GM12878 (cell line): ENCODE measurements at regions not wholly inside any gene's neighbourhood (a gene's known extent, or its start where the extent isn't known, plus 50 kb on each side); places are given as distances from the start of the nearest gene placed in this dataset.

Source experiments
- ATAC-seq: fragments of 200-7000 bp; cut with Tn5 transposase; 3 replicates; pipeline ENCODE4 v1.9.1; 2020; ENCODE audit warnings: mild to moderate bottlenecking, moderate library complexity
- BruUV-seq: library from RNA; stranded (reverse); fragments of 400-500 nt; replicated peaks from 2 replicates; lab custom pipeline; 2021; lab: Mats Ljungman, UMichigan
- CTCF ChIA-PET: fragments of 300-600 bp; sonication (Branson Sonifier 250); formaldehyde crosslinking; extraction: SDS; loops from one replicate; lab custom pipeline; 2021; ENCODE audit warnings: inconsistent platforms; lab: Yijun Ruan, JAX
- POLR2A ChIA-PET: fragments of 350-600 bp; formaldehyde crosslinking; extraction: SDS; loops from one replicate; lab custom pipeline; 2021; ENCODE audit warnings: inconsistent platforms; lab: Charles Lee
- RAD21 ChIA-PET: fragments of 300-600 bp; sonication (Branson Sonifier 250); formaldehyde crosslinking; loops from one replicate; lab custom pipeline; 2023; ENCODE audit warnings: antibody characterized with exemption; ENCODE audit not compliant: unreplicated experiment; lab: Charles Lee
- SMC1A ChIA-PET: fragments of 300-600 bp; sonication (Branson Sonifier 250); formaldehyde crosslinking; loops from one replicate; lab custom pipeline; 2023; ENCODE audit not compliant: unreplicated experiment, uncharacterized antibody; lab: Charles Lee
- DNase-seq: peaks from one replicate; pipeline ENCODE4 v3.0.0-alpha.2; 2011; ENCODE audit warnings: low read depth, low spot score
- FAIRE-seq: peaks from 3 replicates; lab custom pipeline; 2011; peaks lifted over from hg19 to GRCh38; lab: Jason Lieb, UNC
- H2AFZ ChIP-seq: 2 replicates; pipeline ENCODE4 v1.6.0; 2011; ENCODE audit warnings: low read depth, low read length, control low read depth; ENCODE audit not compliant: control insufficient read depth
- H3K27ac ChIP-seq: 2 replicates; pipeline ENCODE4 v1.5.1; 2011; ENCODE audit warnings: control low read depth; ENCODE audit not compliant: control insufficient read depth, insufficient read depth
- H3K27me3 ChIP-seq, 2 experiments: replicated peaks in 1 of 2; 2 replicates each; pipeline versions ENCODE4 v1.6.0 to v1.6.1; 2011; ENCODE audit warnings: low read length in 1 of 2; ENCODE audit not compliant: control insufficient read depth in 2 of 2, insufficient read depth in 2 of 2
- H3K36me3 ChIP-seq, 2 experiments: 2 replicates each; pipeline ENCODE4 v1.5.1; 2011; ENCODE audit warnings: low read length in 1 of 2; ENCODE audit not compliant: control insufficient read depth in 2 of 2, insufficient read depth in 2 of 2
- H3K4me1 ChIP-seq: 2 replicates; pipeline ENCODE4 v1.6.1; 2011; ENCODE audit warnings: mild to moderate bottlenecking, low read length, moderate library complexity, mixed read lengths; ENCODE audit not compliant: control insufficient read depth, insufficient read depth
- H3K4me2 ChIP-seq: 2 replicates; pipeline ENCODE4 v1.6.0; 2011; ENCODE audit warnings: control low read depth; ENCODE audit not compliant: control insufficient read depth, insufficient read depth
- H3K4me3 ChIP-seq: fragments of 200-600 bp; sonication (generic); 2 replicates; pipeline ENCODE4 v1.5.1; 2016
- H3K79me2 ChIP-seq: 2 replicates; pipeline ENCODE4 v1.6.0; 2011; ENCODE audit warnings: low read length; ENCODE audit not compliant: control insufficient read depth, insufficient read depth
- H3K9ac ChIP-seq: 2 replicates; pipeline ENCODE4 v1.8.0; 2011; ENCODE audit warnings: low read length, control low read depth, mixed read lengths; ENCODE audit not compliant: control insufficient read depth, insufficient read depth
- H3K9me3 ChIP-seq: replicated peaks from 3 replicates; pipeline ENCODE4 v1.5.1; 2011; ENCODE audit warnings: mild to moderate bottlenecking, low read length; ENCODE audit not compliant: control insufficient read depth, insufficient read depth
- H4K20me1 ChIP-seq: 2 replicates; pipeline ENCODE4 v1.6.0; 2011; ENCODE audit not compliant: control insufficient read depth, insufficient read depth
- GATAD2B ChIP-seq: fragments of 450-650 bp; conservative IDR thresholded peaks from 2 replicates; pipeline ENCODE4 v1.6.1; 2017; ENCODE audit warnings: low read depth, mild to moderate bottlenecking, moderate library complexity
- HDAC2 ChIP-seq: fragments of 200-600 bp; sonication (generic); IDR thresholded peaks from 2 replicates; pipeline ENCODE4 v1.6.1; 2017
- HSF1 ChIP-seq: fragments of 150-350 bp; IDR thresholded peaks from 2 replicates; pipeline ENCODE4 v1.6.1; 2014; ENCODE audit warnings: mild to moderate bottlenecking, low read depth, low read length
- KDM1A ChIP-seq: fragments of 200-600 bp; sonication (generic); IDR thresholded peaks from 2 replicates; pipeline ENCODE4 v1.6.1; 2016; ENCODE audit warnings: borderline replicate concordance
- MEF2A ChIP-seq: IDR thresholded peaks from 2 replicates; pipeline ENCODE4 v1.6.1; 2011; ENCODE audit warnings: low read depth, mild to moderate bottlenecking, low read length, moderate library complexity; ENCODE audit not compliant: insufficient read depth
- MLLT1 ChIP-seq: fragments of 450-650 bp; IDR thresholded peaks from 2 replicates; pipeline ENCODE4 v1.6.1; 2016; ENCODE audit warnings: mild to moderate bottlenecking
- NFYB ChIP-seq: IDR thresholded peaks from 2 replicates; pipeline ENCODE4 v1.6.1; 2011; ENCODE audit warnings: low read depth, mild to moderate bottlenecking, low read length, improper control_type of control experiment, moderate library complexity; ENCODE audit not compliant: insufficient read depth
- NR2C2 ChIP-seq: IDR thresholded peaks from 2 replicates; pipeline ENCODE4 v1.6.1; 2011; ENCODE audit warnings: borderline replicate concordance, low read depth; ENCODE audit not compliant: control insufficient read depth, insufficient read length
- PML ChIP-seq: IDR thresholded peaks from 2 replicates; pipeline ENCODE4 v1.6.1; 2012; ENCODE audit warnings: low read length, inconsistent platforms
- POU2F2 ChIP-seq: IDR thresholded peaks from 3 replicates; pipeline ENCODE4 v1.6.1; 2011; ENCODE audit warnings: low read depth, mild to moderate bottlenecking, low read length, borderline replicate concordance
- RAD21 ChIP-seq: IDR thresholded peaks from 2 replicates; pipeline ENCODE4 v1.6.1; 2011; ENCODE audit warnings: mild to moderate bottlenecking, low read depth, low read length, moderate library complexity; ENCODE audit not compliant: insufficient read depth
- REST ChIP-seq: IDR thresholded peaks from 2 replicates; pipeline ENCODE4 v1.6.1; 2012; ENCODE audit warnings: mild to moderate bottlenecking, low read depth, low read length
- SIX5 ChIP-seq: IDR thresholded peaks from 2 replicates; pipeline ENCODE4 v1.6.1; 2011; ENCODE audit warnings: mild to moderate bottlenecking, low read depth, low read length, moderate library complexity; ENCODE audit not compliant: severe bottlenecking
- SP1 ChIP-seq: IDR thresholded peaks from one replicate; pipeline ENCODE4 v1.6.1; 2011; ENCODE audit warnings: low read depth, low read length
- YY1 ChIP-seq: IDR thresholded peaks from 2 replicates; pipeline ENCODE4 v1.6.1; 2011; ENCODE audit warnings: low read depth, mild to moderate bottlenecking, low read length
- WGBS: methylation state at CpG from one replicate; pipeline ENCODE4 v1.1.6; 2016; ENCODE audit warnings: low lambda C conversion rate; ENCODE audit not compliant: insufficient replicate concordance, insufficient coverage; ENCODE audit errors: missing lambda C conversion rate; 5-methylcytosine and 5-hydroxymethylcytosine counted together
- in situ Hi-C: fragments of 300-500 bp; cut with MboI; formaldehyde crosslinking; loops from 9 replicates; pipeline ENCODE4 v1.14.3; 2018; ENCODE audit warnings: mixed read lengths
- intact Hi-C: fragments of 100-400 bp; cut with micrococcal nuclease; formaldehyde crosslinking; loops from one replicate; pipeline ENCODE4 v1.14.2; 2022; ENCODE audit not compliant: unreplicated experiment

- H3K36me3 ChIP-seq = no peaks in the 10 kb centered on the region
- no TSS peak for BruUV-seq
- in situ Hi-C loops (loop anchor here (5.0 to 25.0 kb wide), 3 partner anchors 286 to 501 kb away; no protein-coding TSS in a partner anchor), intact Hi-C loops (loop anchor here (1.0 to 5.0 kb wide), 6 partner anchors 66 to 510 kb away; no protein-coding TSS in a partner anchor)
- no peak overlapping the region for H3K27ac ChIP-seq
- no peak overlapping the region for H3K4me2 ChIP-seq
- H3K9me3 ChIP-seq = no peaks in the 10 kb centered on the region
- SMC1A ChIA-PET = interaction anchor here (0.6 to 2.7 kb wide), 16 partner anchors 8 to 528 kb away, joined by 3 to 27 read pairs (median 5); no protein-coding TSS in a partner anchor
- H3K79me2 ChIP-seq = no peaks in the 10 kb centered on the region
- peaks cover 3% of the 10 kb centered on the region for H3K4me1 ChIP-seq
- H3K9ac ChIP-seq = no peak overlapping the region
- POLR2A ChIA-PET = interaction anchor here (0.6 kb wide), 2 partner anchors 326 to 539 kb away, joined by 3 to 4 read pairs; no protein-coding TSS in a partner anchor
- DNase-seq (no peak), ATAC-seq (peak; percentile 98), FAIRE-seq (peak; percentile 92)
- H2AFZ ChIP-seq = no peak overlapping the region
- no peak overlapping the region for H3K4me3 ChIP-seq
- RAD21 ChIA-PET = interaction anchor here (0.8 to 1.7 kb wide), 11 partner anchors 9 to 528 kb away, joined by 3 to 14 read pairs (median 3); no protein-coding TSS in a partner anchor
- H4K20me1 ChIP-seq = no peaks in the 10 kb centered on the region
- CTCF ChIA-PET = interaction anchor here (0.6 to 4.1 kb wide), 39 partner anchors 9 to 940 kb away, joined by 3 to 62 read pairs (median 4); no protein-coding TSS in a partner anchor
- 30% methylated on average over 10 of the region's 10 CpGs for WGBS
- H3K27me3 ChIP-seq = no peaks in the 10 kb centered on the region
- TF ChIP-seq NR2C2 (no peak), YY1 (0 out of 2 replicates have a peak, but pooled peaks have one; percentile 47), HDAC2 (no peak), HSF1 (no peak), KDM1A (no peak), GATAD2B (no peak), PML (no peak), NFYB (no peak), RAD21 (peak; percentile 91), SP1 (no peak), MLLT1 (no peak), REST (no peak), SIX5 (no peak), POU2F2 (0 out of 3 replicates have a peak, but pooled peaks have one; percentile 31), MEF2A (no peak)
Observed at GRCh38 chr18:8988260-8988871, 114.1 kb upstream of the NDUFV2 start.
